GM18511 (cell line): ENCODE measurements at regions not wholly inside any gene's neighbourhood (a gene's known extent, or its start where the extent isn't known, plus 50 kb on each side); places are given as distances from the start of the nearest gene placed in this dataset.
"Not testable (repeated sequence)": the region's sequence is repeated elsewhere in the genome, so short reads cannot be mapped to it uniquely, and the experiment has no call there.

Experiments used
- ATAC-seq: cut with Tn5 transposase; IDR thresholded peaks from one replicate; pipeline ENCODE4 v1.9.1; 2021; ENCODE audit warnings: mild to moderate bottlenecking, moderate library complexity; ENCODE audit not compliant: unreplicated experiment

DNA sequence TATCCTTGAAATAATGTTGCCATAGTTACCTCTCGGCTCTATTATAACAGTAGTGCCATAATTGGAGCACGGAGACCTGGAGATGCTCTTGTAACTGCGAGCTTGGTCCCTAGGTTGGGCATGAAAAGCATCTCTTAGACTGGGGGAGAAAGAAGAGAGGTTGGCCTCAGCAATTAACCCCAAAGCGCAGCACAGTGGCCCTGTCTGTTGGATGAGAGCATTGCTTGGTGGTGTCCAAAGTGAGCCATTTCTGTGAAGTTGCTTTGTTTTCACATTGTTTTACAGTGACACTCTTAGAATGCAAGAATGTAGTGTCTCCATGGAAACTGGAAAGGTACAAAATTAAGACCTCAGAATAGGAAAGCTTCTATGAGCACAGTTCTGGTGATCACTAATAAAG, 660.7 kb upstream of the EEF2KMT start:
- no peak for ATAC-seq

DNA sequence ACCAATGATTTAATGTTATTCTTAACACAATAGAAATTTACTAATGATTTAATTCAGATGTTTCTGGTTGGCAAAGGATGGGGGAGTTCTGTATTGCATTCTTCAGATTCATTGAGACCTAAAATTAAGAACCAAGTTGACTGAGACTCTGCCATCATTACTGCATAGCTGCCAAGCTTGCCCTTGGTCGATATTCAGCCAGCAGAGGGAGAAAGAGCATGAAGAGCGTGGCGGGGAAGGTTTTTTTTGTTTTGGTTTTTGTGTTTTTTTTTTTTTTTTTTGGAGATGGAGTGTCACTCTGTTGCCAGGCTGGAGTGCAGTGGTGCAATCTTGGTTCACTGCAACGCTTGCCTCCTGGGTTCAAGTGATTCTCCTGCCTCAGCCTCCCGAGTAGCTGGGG, 659.4 kb upstream of the EEF2KMT start:
- no peak for ATAC-seq

DNA sequence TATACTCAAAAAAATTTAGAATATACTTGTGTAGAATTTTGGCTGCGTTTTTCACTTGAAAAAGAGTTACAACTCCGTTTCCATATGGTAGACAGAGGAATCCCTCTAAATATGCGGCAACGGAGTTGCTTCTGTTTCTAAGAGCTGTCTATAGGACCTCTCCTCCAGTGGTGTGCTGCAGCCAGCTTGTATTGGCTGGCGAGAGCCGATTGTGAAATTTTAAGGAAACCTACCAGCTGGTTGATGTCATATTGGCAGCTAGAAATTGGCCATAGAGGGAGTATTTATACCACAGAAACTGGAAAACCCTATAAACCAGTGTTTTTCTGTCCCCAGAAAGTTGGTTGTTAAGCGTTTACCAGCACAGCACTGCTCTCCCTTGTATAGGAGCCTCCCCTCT, 655.8 kb upstream of the EEF2KMT start:
- no peak for ATAC-seq

- no peak for ATAC-seq
Measured at GRCh38 chr16:5751216-5751615, 653.6 kb upstream of the EEF2KMT start.

- ATAC-seq = not testable (repeated sequence)
Measured at GRCh38 chr16:5750439-5750838, 652.8 kb upstream of the EEF2KMT start.

DNA sequence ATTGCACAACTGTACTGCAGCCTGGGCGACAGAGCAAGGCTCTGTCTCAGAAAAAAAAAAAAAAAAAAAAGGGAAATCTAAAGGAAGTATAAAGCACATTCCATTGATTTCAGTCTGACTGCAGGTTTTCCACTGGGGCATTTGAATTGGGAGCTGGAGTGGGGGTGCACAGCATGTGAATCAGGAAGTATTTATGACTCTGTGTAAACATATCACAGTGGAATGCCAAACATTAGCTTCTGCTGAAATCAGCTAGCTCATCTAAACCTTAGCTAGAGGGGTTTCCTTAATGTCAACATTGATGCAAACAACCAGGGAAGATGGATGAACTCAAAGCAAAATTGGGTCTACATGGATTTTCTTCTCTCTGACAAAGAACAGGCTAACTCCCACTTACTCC, 641.0 kb upstream of the EEF2KMT start:
- ATAC-seq = no peak

DNA sequence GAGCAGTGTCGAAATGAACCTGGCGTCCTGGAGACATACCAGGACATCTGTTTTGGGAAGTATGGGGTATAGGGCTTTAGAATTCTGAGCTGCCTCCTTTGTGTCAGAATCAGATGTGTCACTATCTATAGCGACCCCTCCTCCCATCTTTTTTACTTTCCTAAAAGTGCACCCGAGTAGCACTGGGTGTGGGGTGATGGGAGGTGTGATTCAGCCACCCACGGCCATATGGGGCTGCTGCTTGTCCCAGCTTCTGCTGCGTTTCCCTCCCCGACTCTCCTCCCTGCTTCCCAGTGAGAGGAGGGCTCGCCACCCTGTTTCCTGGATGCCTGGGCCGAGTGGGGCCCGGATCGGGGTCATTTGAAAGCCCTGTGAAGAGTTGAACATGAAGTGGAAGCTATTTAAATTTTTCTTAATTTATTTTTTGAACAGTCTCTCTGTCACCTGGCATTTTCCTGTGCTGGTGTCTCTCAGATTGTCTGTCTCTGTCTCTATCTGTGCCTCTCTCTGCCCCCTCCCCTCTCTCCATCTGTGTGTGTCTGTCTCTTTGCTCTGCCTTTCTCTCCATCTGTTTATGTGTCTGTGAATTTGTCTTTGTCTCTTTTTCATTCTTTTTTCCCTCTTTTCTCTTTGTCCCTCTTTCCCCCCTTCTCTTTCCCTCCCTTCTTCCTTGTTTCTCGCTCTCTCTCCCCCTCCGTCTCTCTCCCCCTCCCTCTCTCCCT, 638.8 kb upstream of the EEF2KMT start:
- no peak for ATAC-seq

DNA sequence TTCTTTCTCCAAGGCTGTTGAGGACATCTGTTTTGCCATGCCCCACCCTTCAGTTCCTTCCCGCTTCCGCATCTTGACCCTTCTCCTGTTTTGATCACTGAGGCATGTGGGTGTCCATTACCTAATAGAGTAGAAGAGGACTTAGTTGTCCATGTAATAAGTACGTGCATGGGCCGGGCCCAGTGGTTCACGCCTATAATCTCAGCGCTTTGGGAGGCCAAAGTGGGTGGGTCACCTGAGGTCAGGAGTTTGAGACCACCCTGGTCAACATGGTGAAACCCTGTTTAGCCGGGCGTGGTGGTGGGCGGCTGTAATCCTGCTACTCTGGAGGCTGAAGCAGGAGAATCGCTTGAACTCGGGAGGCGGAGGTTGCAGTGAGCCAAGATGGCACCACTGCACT, 637.8 kb upstream of the EEF2KMT start:
- ATAC-seq = no peak

DNA sequence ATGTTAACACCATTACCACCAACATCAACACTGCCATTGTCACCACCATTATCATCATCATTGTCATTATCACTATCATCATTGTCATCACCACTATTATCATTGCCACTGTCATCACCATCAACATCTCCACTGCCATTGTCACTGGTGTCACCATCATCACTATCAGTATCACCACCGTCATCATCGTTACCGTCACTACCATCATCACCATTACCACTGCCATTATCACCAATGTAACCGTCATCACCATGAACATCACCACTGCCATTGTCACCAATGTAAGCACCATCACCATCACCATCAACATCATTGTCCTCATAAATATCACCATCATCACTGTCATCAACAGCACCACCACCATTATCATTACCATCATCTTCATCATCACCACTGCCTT, 633.2 kb upstream of the EEF2KMT start:
- ATAC-seq = no peak

- no peak for ATAC-seq
Measured at GRCh38 chr16:5722116-5722619, 624.6 kb upstream of the EEF2KMT start.

DNA sequence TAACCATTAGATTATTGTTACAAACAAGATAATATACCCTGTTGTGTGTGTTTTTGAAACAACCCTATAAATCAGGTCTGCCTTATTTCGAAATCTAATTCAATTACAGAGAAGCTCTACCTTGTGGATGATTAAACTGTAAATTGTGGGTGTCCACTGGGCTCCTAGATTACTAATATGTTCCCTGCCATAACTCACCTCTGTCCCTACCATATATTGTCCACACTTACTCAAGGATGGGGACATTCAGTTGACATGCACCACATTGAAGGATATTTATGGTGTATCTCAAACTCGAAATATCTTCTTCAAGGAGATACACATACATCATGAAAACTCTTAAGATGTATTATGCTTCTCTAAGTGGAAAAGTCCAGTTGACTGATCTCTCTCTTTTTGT, 617.6 kb upstream of the EEF2KMT start:
- ATAC-seq = no peak

DNA sequence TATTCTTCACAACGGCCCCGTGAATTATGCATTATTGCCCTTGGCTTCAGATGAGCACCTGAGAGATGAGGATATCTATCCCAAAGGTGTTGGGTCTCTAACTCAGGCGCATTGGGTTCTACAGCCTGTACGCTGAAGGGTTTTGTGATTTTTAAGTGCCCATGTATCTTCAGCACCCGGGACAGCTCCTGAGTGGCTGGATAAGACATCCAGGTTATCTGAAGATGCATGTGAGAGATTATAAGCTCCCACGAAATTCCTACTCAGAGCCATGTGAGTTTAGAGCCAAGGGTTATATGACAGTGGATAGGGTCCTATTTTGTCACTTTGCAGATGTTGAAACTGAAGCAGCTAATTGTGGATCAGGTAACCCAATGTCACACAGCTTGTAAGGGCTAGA, 612.3 kb upstream of the EEF2KMT start:
- ATAC-seq = no peak

DNA sequence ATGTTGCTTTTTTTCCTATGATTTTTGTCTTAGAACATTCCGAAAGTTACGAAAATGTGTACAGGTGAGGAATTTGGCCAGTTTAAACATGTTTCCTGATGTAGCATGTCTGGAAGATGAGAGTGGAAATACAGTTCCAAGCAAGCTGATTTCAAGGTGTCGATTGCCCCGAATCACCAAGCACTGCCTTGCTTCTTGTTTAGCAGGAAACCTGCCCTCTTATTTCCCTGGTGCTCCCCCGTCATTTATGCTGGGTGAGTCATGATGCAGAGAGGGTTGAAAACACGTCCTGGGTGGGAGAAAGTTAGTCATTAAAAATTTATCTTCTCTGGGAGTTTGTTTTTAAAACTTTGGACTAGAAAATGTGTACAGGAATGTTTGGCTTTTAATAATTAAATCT, 608.6 kb upstream of the EEF2KMT start:
- ATAC-seq = no peak

GRCh38 chr16:5704271-5704670, 606.7 kb upstream of the EEF2KMT start:
- no peak for ATAC-seq

DNA sequence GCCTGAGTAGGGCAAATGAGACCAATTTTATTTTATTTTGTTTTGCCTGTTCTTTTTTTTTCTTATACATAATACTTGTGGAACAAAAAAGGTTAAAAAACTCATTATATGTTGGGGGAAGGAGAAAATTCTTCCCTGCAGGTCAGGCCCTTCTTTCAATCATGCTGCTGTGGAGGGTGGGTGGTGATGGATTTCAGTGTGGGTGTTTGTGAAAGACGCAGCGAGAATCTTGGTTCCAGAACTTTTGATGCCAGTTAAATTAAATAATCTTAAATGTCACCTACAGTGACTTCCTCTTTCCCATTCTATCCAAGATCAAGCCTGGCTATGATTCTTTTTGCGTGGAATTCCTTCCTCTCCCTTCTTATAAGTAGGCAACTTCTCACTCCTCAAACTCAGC, 595.8 kb upstream of the EEF2KMT start:
- no peak for ATAC-seq

GRCh38 chr16:5681966-5682365, 584.4 kb upstream of the EEF2KMT start:
- ATAC-seq = no peak

DNA sequence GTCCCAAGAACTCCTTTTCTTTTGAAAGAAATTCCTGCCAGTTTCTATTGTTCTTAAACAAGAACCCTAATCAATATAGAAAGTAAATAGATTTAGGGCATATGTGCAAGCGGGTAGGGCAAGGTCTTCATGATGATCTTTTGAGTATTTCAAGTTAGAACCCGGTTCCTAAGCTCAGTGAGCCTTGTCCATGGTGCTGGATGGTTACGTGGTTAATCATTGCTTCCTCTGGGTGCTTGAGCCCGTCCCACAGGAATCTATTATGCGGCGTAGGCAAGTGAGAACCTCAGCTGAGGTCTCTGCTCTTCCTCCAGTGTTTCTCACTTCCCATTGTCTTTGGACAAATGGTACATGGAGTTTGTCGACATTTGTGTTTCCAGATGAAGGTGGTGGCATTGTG, 580.8 kb upstream of the EEF2KMT start:
- no peak for ATAC-seq

DNA sequence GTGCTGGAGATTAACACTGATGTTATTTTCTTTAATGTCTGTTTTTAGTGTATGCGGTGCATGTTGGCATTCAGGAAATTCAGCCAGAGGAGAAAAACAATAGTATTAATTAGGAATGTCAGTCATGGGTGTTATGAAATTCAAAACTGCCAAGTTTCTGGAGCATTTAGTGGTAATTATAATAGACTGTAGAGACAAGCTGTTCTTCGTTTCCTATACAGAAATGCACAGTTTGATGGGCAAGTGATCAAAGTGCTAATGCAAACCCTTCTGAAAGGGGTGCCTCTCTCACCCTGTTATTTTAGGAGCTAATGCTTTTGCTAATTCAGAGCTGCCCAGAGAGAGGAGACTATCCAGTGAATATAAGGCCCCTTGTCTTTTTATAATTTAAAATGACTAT, 573.8 kb upstream of the EEF2KMT start:
- no peak for ATAC-seq

DNA sequence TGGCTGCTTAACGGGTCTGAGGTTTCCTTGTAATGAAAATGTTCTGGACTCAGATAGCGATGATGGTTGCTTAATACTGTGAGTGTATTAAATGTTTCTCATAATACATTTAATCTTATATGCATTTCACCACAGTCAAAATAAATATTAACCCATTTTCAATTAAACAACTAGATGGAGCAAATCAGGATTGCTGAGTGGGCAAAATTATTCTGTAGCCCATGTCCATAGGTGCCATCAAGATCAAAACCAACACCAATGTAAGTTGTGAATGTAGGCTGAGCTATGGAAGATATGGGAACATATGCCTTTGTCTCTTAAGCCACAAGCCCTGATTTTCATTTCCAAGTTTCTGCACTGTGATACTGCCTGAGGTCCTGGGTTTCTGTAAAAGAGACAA, 572.6 kb upstream of the EEF2KMT start:
- no peak for ATAC-seq

GRCh38 chr16:5668553-5668952, 571.0 kb upstream of the EEF2KMT start:
- no peak for ATAC-seq

DNA sequence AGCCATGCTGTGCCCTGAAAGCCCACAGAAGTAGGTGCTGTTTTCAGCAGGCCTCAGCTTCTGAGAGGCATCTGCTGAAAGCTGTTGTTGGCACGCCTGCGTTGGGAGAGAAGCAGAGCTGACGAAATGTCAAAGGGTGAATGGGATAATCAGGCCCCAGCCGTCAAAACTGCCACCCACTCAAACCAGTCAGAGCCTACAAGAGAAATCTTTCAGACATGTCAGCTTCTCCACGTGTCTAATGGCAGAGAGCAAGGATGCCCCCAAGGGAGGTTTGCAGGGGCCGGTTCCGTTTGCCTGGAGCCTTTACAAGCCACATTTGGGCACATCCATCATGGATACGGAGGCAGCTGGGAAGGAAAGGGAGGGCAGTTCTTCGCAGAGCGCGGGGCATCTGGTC, 568.2 kb upstream of the EEF2KMT start:
- ATAC-seq = no peak

- ATAC-seq = no peak
Measured at GRCh38 chr16:5653789-5654188, 556.2 kb upstream of the EEF2KMT start.

- ATAC-seq = no peak
Measured at GRCh38 chr16:5653041-5653440, 555.4 kb upstream of the EEF2KMT start.
